DOHH2 (cell line): ENCODE measurements at regions not wholly inside any gene's neighbourhood (a gene's known extent, or its start where the extent isn't known, plus 50 kb on each side); places are given as distances from the start of the nearest gene placed in this dataset.

Experiments
- H3F3A ChIP-seq: fragments of 200-600 bp; sonication (generic), shearing (Covaris generic); 2 replicates; pipeline ENCODE4 v1.6.0; 2016; ENCODE audit warnings: antibody characterized with exemption, mild to moderate bottlenecking; ENCODE audit not compliant: control insufficient read depth, insufficient read depth
- H3K27ac ChIP-seq: fragments of 200-600 bp; sonication (generic); 2 replicates; pipeline ENCODE4 v1.5.1; 2014; ENCODE audit warnings: low read depth, mild to moderate bottlenecking, low read length, moderate library complexity
- H3K27me3 ChIP-seq: fragments of 200-600 bp; sonication (generic); 2 replicates; pipeline ENCODE4 v1.6.1; 2014; ENCODE audit warnings: mild to moderate bottlenecking, low read length, mixed read lengths; ENCODE audit not compliant: control insufficient read depth
- H3K36me3 ChIP-seq: fragments of 200-600 bp; sonication (generic); 2 replicates; pipeline ENCODE4 v1.6.1; 2014; ENCODE audit warnings: mild to moderate bottlenecking, low read length, moderate library complexity, mixed read lengths; ENCODE audit not compliant: control insufficient read depth
- H3K4me1 ChIP-seq: fragments of 200-600 bp; sonication (generic); 2 replicates; pipeline ENCODE4 v1.6.1; 2014; ENCODE audit warnings: mild to moderate bottlenecking, low read length, mixed read lengths; ENCODE audit not compliant: control insufficient read depth
- H3K4me2 ChIP-seq: fragments of 200-600 bp; sonication (generic); 2 replicates; pipeline ENCODE4 v1.6.0; 2014; ENCODE audit warnings: mild to moderate bottlenecking, low read length, moderate library complexity
- H3K4me3 ChIP-seq: fragments of 200-600 bp; sonication (generic); 2 replicates; pipeline ENCODE4 v1.5.1; 2014; ENCODE audit warnings: mild to moderate bottlenecking, low read length, mixed read lengths
- H3K79me2 ChIP-seq: fragments of 200-600 bp; sonication (generic); 2 replicates; pipeline ENCODE4 v1.6.1; 2014; ENCODE audit warnings: mild to moderate bottlenecking, low read length, mixed read lengths; ENCODE audit not compliant: control insufficient read depth
- H3K9me2 ChIP-seq: fragments of 200-600 bp; sonication (generic); replicated peaks from 2 replicates; pipeline ENCODE4 v1.6.1; 2014; ENCODE audit warnings: mild to moderate bottlenecking, low read length, mixed read lengths; ENCODE audit not compliant: control insufficient read depth
- H3K9me3 ChIP-seq: fragments of 200-600 bp; sonication (generic); 2 replicates; pipeline ENCODE4 v1.6.1; 2014; ENCODE audit warnings: antibody characterized with exemption, low read length, mixed read lengths; ENCODE audit not compliant: control insufficient read depth, insufficient read depth
- H4K20me1 ChIP-seq: fragments of 200-600 bp; sonication (generic); 2 replicates; pipeline ENCODE4 v1.6.0; 2014; ENCODE audit warnings: low read depth, mild to moderate bottlenecking, antibody characterized with exemption, low read length, moderate library complexity; ENCODE audit not compliant: control insufficient read depth, insufficient read depth
- CTCF ChIP-seq: fragments of 200-600 bp; sonication (generic); IDR thresholded peaks from one replicate; pipeline ENCODE4 v1.5.1; 2014; ENCODE audit warnings: antibody characterized with exemption, mild to moderate bottlenecking, low read depth, low read length; ENCODE audit not compliant: poor library complexity, severe bottlenecking
- EZH2phosphoT487 ChIP-seq: fragments of 200-600 bp; sonication (generic); IDR thresholded peaks from 2 replicates; pipeline ENCODE4 v1.6.1; 2017; ENCODE audit warnings: borderline replicate concordance, mild to moderate bottlenecking, antibody characterized with exemption, low read length, moderate library complexity, mixed read lengths

GRCh38 chr4:121484633-121485032 is 103.8 kb upstream of the QRFPR start:
- no peaks in the 10 kb centered on the region for H3K4me1 ChIP-seq
- H3F3A ChIP-seq: no peaks in the 10 kb centered on the region
- H3K79me2 ChIP-seq: no peaks in the 10 kb centered on the region
- TF ChIP-seq CTCF (peak; percentile 80), EZH2phosphoT487 (no peak)
- H3K27me3 ChIP-seq: no peaks in the 10 kb centered on the region
- no peaks in the 10 kb centered on the region for H3K36me3 ChIP-seq
- no peaks in the 10 kb centered on the region for H3K9me3 ChIP-seq
- no peak overlapping the region for H3K4me2 ChIP-seq
- no peak overlapping the region for H3K27ac ChIP-seq
- no peaks in the 10 kb centered on the region for H4K20me1 ChIP-seq
- no peak overlapping the region for H3K4me3 ChIP-seq
- H3K9me2 ChIP-seq: no peaks in the 10 kb centered on the region

- H3K4me1 ChIP-seq: no peaks in the 10 kb centered on the region
Observed at GRCh38 chr4:121479808-121480207, 99.0 kb upstream of the QRFPR start.

GRCh38 chr4:121477480-121477879 is 96.7 kb upstream of the QRFPR start:
- Histone ChIP-seq H3K79me2 (no peaks in the 10 kb centered on the region), H3K9me2 (no peaks in the 10 kb centered on the region), H3K9me3 (no peaks in the 10 kb centered on the region), H3K27me3 (no peaks in the 10 kb centered on the region), H4K20me1 (no peaks in the 10 kb centered on the region), H3K36me3 (no peaks in the 10 kb centered on the region), H3F3A (no peaks in the 10 kb centered on the region), H3K4me2 (no peak overlapping the region), H3K4me3 (no peak overlapping the region), H3K27ac (no peak overlapping the region), H3K4me1 (no peaks in the 10 kb centered on the region)
- TF ChIP-seq EZH2phosphoT487 (no peak), CTCF (no peak)

More at GRCh38 chr4:121479808-121480207, 99.0 kb upstream of the QRFPR start:
- H3F3A ChIP-seq: no peaks in the 10 kb centered on the region
- H3K4me2 ChIP-seq: no peak overlapping the region
- H3K27ac ChIP-seq: no peak overlapping the region
- H3K27me3 ChIP-seq: no peaks in the 10 kb centered on the region
- no peaks in the 10 kb centered on the region for H3K36me3 ChIP-seq
- H3K79me2 ChIP-seq: no peaks in the 10 kb centered on the region
- no peaks in the 10 kb centered on the region for H3K9me3 ChIP-seq
- H4K20me1 ChIP-seq: no peaks in the 10 kb centered on the region
- no peak overlapping the region for H3K4me3 ChIP-seq
- no peaks in the 10 kb centered on the region for H3K9me2 ChIP-seq
- TF ChIP-seq EZH2phosphoT487: no peak
- TF ChIP-seq CTCF: no peak

- Histone ChIP-seq H3K9me2 (no peaks in the 10 kb centered on the region), H4K20me1 (no peaks in the 10 kb centered on the region), H3K27ac (no peak overlapping the region), H3K36me3 (no peaks in the 10 kb centered on the region), H3K9me3 (no peaks in the 10 kb centered on the region), H3K4me3 (no peak overlapping the region), H3K4me2 (no peak overlapping the region), H3K79me2 (no peaks in the 10 kb centered on the region), H3K4me1 (no peaks in the 10 kb centered on the region), H3F3A (no peaks in the 10 kb centered on the region), H3K27me3 (no peaks in the 10 kb centered on the region)
- no peak for TF ChIP-seq CTCF
Observed at GRCh38 chr4:121477079-121477478, 96.3 kb upstream of the QRFPR start.
